ENCODE measurements at regions not wholly inside any gene's neighbourhood (a gene's known extent, or its start where the extent isn't known, plus 50 kb on each side); places are given as distances from the start of the nearest gene placed in this dataset.

- no peak for DNase-seq (ENCODE audit: low spot score)
Measured at GRCh38 chr4:123573866-123574508, 177.4 kb downstream of the SPRY1 start.

- no peak for DNase-seq (ENCODE audit: low spot score)
Measured at GRCh38 chr4:123575291-123575690, 178.7 kb downstream of the SPRY1 start.

DNA sequence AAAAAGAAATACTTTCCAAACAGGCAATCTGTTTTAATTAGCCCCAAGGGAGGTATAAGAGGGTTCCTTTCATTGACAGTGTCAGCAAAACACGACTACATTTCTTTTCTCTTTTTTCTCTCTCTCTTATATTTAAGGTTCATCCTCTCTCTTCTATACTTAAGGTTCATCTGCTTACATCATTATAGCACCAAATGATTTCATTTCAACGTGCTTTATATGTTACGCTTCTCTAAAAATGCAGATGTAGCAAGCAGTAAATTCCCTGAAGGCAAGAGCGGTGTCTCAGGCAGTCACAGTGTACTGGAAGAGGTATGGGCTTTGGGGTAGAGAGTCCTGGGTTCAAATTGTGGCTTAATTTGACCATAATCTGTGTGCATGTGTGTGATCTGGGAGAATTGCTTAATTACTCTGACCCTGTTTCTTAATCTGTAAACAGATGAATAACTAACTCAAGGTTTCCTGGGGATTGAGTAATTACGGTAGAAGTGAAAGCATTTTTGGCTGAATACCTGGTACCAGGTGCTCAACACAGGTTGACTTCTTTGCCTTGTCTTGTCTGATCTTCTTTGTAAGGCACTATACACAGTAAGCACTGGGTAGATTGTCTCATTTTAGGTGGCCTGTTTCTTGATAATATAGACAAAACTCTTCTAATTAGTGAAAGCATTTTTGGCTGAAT, 180.8 kb downstream of the SPRY1 start:
- DNase-seq (ENCODE audit: low spot score), result no peak

GRCh38 chr4:123578276-123579029, 181.9 kb downstream of the SPRY1 start:
- DNase-seq (ENCODE audit: low spot score), result no peak

DNA sequence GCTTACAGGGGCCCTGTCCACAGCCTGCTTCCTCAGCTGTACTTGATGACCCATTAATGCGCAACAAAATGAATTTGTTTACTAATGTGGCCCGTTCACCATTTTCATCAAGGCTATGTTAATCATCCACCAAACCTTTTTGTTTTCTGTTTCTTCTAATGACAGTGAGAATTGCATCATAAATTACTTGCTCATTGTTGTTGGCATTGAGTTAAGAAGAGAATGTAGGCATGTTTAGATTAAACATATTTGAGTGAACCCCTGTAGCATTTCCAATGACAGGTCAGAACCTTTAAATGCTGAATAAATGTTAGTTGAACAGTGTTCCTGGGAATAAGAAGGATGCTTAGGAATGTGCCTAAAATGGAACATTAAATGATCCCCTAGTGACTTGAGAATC, 183.4 kb downstream of the SPRY1 start:
- DNase-seq (ENCODE audit: low spot score), result no peak

DNA sequence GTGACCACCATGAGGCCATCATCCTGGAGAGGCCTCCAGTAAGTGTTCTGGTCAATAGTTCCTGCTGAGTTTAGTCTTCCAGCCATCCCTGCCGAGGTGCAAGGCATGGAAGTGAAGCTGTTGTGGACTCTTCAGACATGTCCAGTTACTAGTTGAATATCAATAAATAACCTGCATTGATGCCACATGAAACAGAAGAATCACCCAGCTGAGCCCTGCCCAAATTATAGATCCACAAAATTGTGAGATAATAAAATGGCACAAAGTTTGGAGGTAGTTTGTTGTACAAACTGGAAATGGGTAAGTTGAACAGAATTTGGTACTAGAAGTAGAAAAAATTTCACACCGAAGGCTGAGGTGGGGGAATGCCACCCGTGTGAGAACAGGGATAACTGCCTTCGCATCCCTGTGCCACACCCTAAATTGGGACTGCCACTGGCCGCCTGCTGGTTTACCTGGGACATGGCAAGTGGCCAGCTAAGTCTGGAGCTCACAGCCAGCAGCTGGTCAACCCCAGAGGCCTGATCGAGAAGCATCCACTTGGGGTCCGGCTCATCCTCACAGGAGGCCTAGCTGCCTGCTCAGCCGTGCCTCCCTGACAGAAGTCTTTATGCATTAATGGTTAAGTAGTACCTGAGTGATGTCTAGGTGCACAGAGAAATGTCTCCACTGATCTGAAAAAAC, 184.5 kb downstream of the SPRY1 start:
- no peak for DNase-seq (ENCODE audit: low spot score)

DNA sequence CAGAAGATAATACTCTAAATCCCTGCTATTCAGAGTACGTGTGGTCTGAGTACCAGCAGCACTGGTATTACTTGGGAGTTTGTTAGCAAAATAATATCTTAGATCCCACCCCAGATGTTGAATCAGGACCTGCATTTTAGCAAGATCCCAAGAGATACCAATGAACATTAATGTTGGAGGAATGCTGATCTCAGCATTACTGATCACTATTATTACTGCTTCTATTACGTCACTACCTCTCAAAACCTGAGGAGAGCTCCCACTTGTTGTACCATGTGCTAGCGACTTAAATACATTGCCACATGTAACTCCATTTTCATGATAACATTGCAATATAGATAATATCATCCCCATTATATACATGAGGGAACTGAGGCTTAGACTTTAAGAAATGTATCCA, 185.2 kb downstream of the SPRY1 start:
- no peak for DNase-seq (ENCODE audit: low spot score)

- no peak for DNase-seq (ENCODE audit: low spot score)
Measured at GRCh38 chr4:123583043-123583442, 186.4 kb downstream of the SPRY1 start.

- no peak for DNase-seq (ENCODE audit: low spot score)
Measured at GRCh38 chr4:123585111-123585510, 188.5 kb downstream of the SPRY1 start.

DNA sequence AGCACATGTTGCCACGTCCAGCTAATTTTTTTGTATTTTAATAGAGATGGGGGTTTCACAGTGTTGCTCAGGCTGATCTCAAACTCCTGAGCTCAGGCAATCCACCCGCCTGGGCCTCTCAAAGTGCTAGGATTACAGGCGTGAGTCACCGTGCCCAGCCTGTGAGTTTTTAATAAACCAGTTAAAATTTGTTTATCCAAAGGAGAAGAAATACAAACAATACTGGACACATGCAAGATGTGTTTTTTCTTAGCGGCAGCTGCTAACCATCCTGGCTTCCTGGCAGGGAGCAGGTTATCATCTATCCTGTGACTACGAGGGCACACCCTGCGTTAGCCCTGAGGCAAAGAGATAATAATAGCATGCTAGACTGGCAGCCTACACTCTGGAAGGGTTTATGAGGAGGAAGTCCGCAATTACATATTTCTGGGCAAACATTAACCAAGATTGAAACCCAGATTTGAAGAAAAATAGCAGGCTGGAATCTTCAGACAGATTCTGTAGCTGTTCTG, 191.4 kb downstream of the SPRY1 start:
- DNase-seq (ENCODE audit: low spot score), result no peak

- no peak for DNase-seq (ENCODE audit: low spot score)
Measured at GRCh38 chr4:123588631-123589241, 192.1 kb downstream of the SPRY1 start.

DNA sequence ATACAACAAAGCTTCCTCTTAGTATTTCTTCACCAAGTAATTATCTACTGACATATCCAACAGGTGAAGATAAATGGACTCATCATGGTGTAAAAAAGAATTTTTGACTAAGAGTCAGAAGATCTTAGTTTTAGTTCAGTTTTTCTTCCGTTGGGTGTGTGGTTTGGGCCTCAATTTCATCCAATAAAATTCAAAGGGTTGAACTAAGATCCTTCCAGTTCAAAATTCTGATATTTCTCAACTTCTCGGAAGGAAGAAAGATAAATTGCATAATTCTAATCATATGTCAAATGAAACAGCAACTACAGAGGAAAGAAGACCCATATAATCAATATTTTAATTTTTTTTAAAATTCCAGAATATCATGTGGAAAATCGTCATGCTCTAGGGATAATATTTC, 192.7 kb downstream of the SPRY1 start:
- no peak for DNase-seq (ENCODE audit: low spot score)

GRCh38 chr4:123591875-123592274, 195.3 kb downstream of the SPRY1 start:
- DNase-seq (ENCODE audit: low spot score), result no peak

DNA sequence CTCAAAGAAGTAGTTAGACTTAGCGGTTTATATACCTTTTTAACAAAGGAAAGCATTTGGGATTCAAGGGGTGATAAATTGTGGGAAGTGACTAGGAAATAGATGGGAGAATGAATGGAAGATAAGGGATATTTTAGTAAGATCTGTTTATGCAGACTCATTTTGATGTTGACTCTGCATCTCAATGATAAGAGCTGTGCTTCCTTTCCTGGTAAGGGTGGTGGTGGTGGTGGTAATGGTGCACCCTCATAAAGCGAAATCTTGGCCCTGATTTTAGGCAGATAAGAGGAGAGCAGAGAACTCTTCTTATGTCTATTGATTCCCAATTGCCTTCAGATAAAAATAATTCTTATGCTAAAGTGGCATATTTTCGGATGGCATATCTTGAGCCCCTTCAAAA, 197.1 kb downstream of the SPRY1 start:
- no peak for DNase-seq (ENCODE audit: low spot score)

- DNase-seq (ENCODE audit: low spot score), result no peak
Measured at GRCh38 chr4:123596805-123597204, 200.2 kb downstream of the SPRY1 start.

GRCh38 chr4:123597586-123597985, 201.0 kb downstream of the SPRY1 start:
- DNase-seq (ENCODE audit: low spot score), result no peak

GRCh38 chr4:123598331-123598730, 201.7 kb downstream of the SPRY1 start:
- no peak for DNase-seq (ENCODE audit: low spot score)

- no peak for DNase-seq (ENCODE audit: low spot score)
Measured at GRCh38 chr4:123599061-123599919, 202.7 kb downstream of the SPRY1 start.

GRCh38 chr4:123599920-123600810, 203.6 kb downstream of the SPRY1 start:
- DNase-seq (ENCODE audit: low spot score), result peak; percentile 52

Measured in NAMALWA (cell line).